Fibroblast of the conjunctiva (primary cell): ENCODE measurements at regions not wholly inside any gene's neighbourhood (a gene's known extent, or its start where the extent isn't known, plus 50 kb on each side); places are given as distances from the start of the nearest gene placed in this dataset.
"Not testable (repeated sequence)": the region's sequence is repeated elsewhere in the genome, so short reads cannot be mapped to it uniquely, and the experiment has no call there.

Source experiments
- DNase-seq: peaks from one replicate; pipeline ENCODE4 v3.0.0-alpha.2; 2010; ENCODE audit warnings: low read depth

- no peak for DNase-seq
Observed at GRCh38 chr6:14217728-14218518, 100.4 kb downstream of the CD83 start.

GRCh38 chr6:14218519-14218800 is 100.9 kb downstream of the CD83 start:
- no peak for DNase-seq

- no peak for DNase-seq
Observed at GRCh38 chr6:14221564-14222279, 104.2 kb downstream of the CD83 start.

GRCh38 chr6:14222956-14223355 is 105.4 kb downstream of the CD83 start:
- DNase-seq: no peak

- no peak for DNase-seq
Observed at GRCh38 chr6:14224359-14225103, 107.0 kb downstream of the CD83 start.

- no peak for DNase-seq
Observed at GRCh38 chr6:14226051-14226660, 108.6 kb downstream of the CD83 start.

GRCh38 chr6:14228571-14228970 is 111.0 kb downstream of the CD83 start:
- no peak for DNase-seq

- no peak for DNase-seq
Observed at GRCh38 chr6:14231071-14231483, 113.5 kb downstream of the CD83 start.

GRCh38 chr6:14231501-14232280 is 114.1 kb downstream of the CD83 start:
- no peak for DNase-seq

- no peak for DNase-seq
Observed at GRCh38 chr6:14232889-14233288, 115.3 kb downstream of the CD83 start.

- DNase-seq: no peak
Observed at GRCh38 chr6:14235653-14236356, 118.2 kb downstream of the CD83 start.

GRCh38 chr6:14239097-14239496 is 121.5 kb downstream of the CD83 start:
- no peak for DNase-seq

- no peak for DNase-seq
Observed at GRCh38 chr6:14240411-14241166, 123.0 kb downstream of the CD83 start.

- DNase-seq: no peak
Observed at GRCh38 chr6:14241255-14242070, 123.9 kb downstream of the CD83 start.

GRCh38 chr6:14242912-14243311 is 125.3 kb downstream of the CD83 start:
- not testable (repeated sequence) for DNase-seq

GRCh38 chr6:14243597-14243996 is 126.0 kb downstream of the CD83 start:
- DNase-seq: no peak

- no peak for DNase-seq
Observed at GRCh38 chr6:14246876-14247275, 129.3 kb downstream of the CD83 start.

- DNase-seq: no peak
Observed at GRCh38 chr6:14250573-14250972, 133.0 kb downstream of the CD83 start.

GRCh38 chr6:14252271-14252850 is 134.8 kb downstream of the CD83 start:
- DNase-seq: no peak
